CD14-positive monocyte (primary cell): ENCODE measurements at regions not wholly inside any gene's neighbourhood (a gene's known extent, or its start where the extent isn't known, plus 50 kb on each side); places are given as distances from the start of the nearest gene placed in this dataset.

Experiments used
- DNase-seq, 3 donors: peaks; one replicate each; pipeline ENCODE4 v3.0.0-alpha.2; 2011 to 2022
- H2AFZ ChIP-seq: 2 replicates; pipeline ENCODE4 v1.6.0; 2012; ENCODE audit warnings: mild to moderate bottlenecking, low read depth, low read length, inconsistent platforms; ENCODE audit not compliant: insufficient read depth, poor library complexity, severe bottlenecking
- H3K27ac ChIP-seq, 2 donors: 1 replicate in 1 of 2; 2 replicates in 1 of 2; pipeline ENCODE4 v1.5.1; 2012 to 2013; ENCODE audit warnings: low read length in 2 of 2, control low read depth in 1 of 2, inconsistent platforms in 1 of 2, low read depth in 1 of 2, mild to moderate bottlenecking in 1 of 2
- H3K27me3 ChIP-seq, 2 donors: one replicate each; pipeline versions ENCODE4 v1.6.0 to v1.6.1; 2011 to 2013; ENCODE audit warnings: low read length in 2 of 2; ENCODE audit not compliant: control insufficient read depth in 2 of 2, insufficient read depth in 2 of 2
- H3K36me3 ChIP-seq, 2 donors: replicated peaks in 1 of 2; 1 replicate in 1 of 2; 2 replicates in 1 of 2; pipeline versions ENCODE4 v1.5.1 to v1.6.1; 2012 to 2013; ENCODE audit warnings: low read length in 2 of 2, control low read depth in 1 of 2, inconsistent platforms in 1 of 2, mild to moderate bottlenecking in 1 of 2; ENCODE audit not compliant: insufficient read depth in 2 of 2, control insufficient read depth in 1 of 2
- H3K4me1 ChIP-seq, 2 donors: 1 replicate in 1 of 2; 2 replicates in 1 of 2; pipeline versions ENCODE4 v1.5.1 to v1.6.1; 2012 to 2013; ENCODE audit warnings: low read length in 2 of 2, control low read depth in 1 of 2, inconsistent platforms in 1 of 2, mild to moderate bottlenecking in 1 of 2, moderate library complexity in 1 of 2; ENCODE audit not compliant: insufficient read depth in 2 of 2, control insufficient read depth in 1 of 2
- H3K4me2 ChIP-seq: replicated peaks from 2 replicates; pipeline ENCODE3; 2012; ENCODE audit warnings: low read length, moderate library complexity, mild to moderate bottlenecking; ENCODE audit not compliant: poor library complexity, severe bottlenecking; ENCODE audit errors: extremely low read depth
- H3K4me3 ChIP-seq, 3 experiments: fragments of 200-600 bp in 1 of 3; sonication (generic) in 1 of 3; replicated peaks in 1 of 3; 1 replicate in 2 of 3; 2 replicates in 1 of 3; pipeline ENCODE4 v1.5.1; 2011 to 2013; ENCODE audit warnings: low read length in 3 of 3, mild to moderate bottlenecking in 3 of 3, control low read depth in 2 of 3, low read depth in 2 of 3, inconsistent platforms in 1 of 3, moderate library complexity in 1 of 3
- H3K79me2 ChIP-seq: 2 replicates; pipeline ENCODE4 v1.6.0; 2012; ENCODE audit warnings: mild to moderate bottlenecking, control low read depth, inconsistent platforms, low read length, moderate library complexity; ENCODE audit not compliant: insufficient read depth
- H3K9ac ChIP-seq: 2 replicates; pipeline ENCODE4 v1.6.0; 2017; ENCODE audit warnings: low read length, mild to moderate bottlenecking; ENCODE audit not compliant: insufficient read depth, poor library complexity, severe bottlenecking
- H3K9me3 ChIP-seq, 2 donors: replicated peaks in 1 of 2; 1 replicate in 1 of 2; 2 replicates in 1 of 2; pipeline versions ENCODE4 v1.5.1 to v1.6.1; 2012 to 2013; ENCODE audit warnings: low read length in 2 of 2, control low read depth in 1 of 2; ENCODE audit not compliant: control insufficient read depth in 1 of 2, insufficient read depth in 1 of 2
- H4K20me1 ChIP-seq: 2 replicates; pipeline ENCODE4 v1.6.0; 2012; ENCODE audit warnings: mild to moderate bottlenecking, low read length, control low read depth, moderate library complexity; ENCODE audit not compliant: insufficient read depth
- H3K27ac Mint-ChIP-seq, 7 donors: one replicate each; pipeline ENCODE4 v1.8.0; 2020; ENCODE audit warnings: mild to moderate bottlenecking in 7 of 7, mixed read lengths in 7 of 7, moderate library complexity in 6 of 7, inconsistent platforms in 2 of 7
- H3K27me3 Mint-ChIP-seq, 3 donors: one replicate each; pipeline ENCODE4 v1.8.0; 2021 to 2022; ENCODE audit warnings: low read depth in 3 of 3, mild to moderate bottlenecking in 3 of 3, mixed read lengths in 3 of 3, moderate library complexity in 3 of 3, inconsistent platforms in 1 of 3
- H3K36me3 Mint-ChIP-seq, 2 donors: one replicate each; pipeline ENCODE4 v1.8.0; 2020; ENCODE audit warnings: mixed read lengths in 2 of 2, inconsistent platforms in 1 of 2, mild to moderate bottlenecking in 1 of 2
- H3K4me1 Mint-ChIP-seq: one replicate; pipeline ENCODE4 v1.8.0; 2020; ENCODE audit warnings: mild to moderate bottlenecking, mixed read lengths
- H3K4me3 Mint-ChIP-seq, 2 donors: one replicate each; pipeline ENCODE4 v1.8.0; 2020; ENCODE audit warnings: mild to moderate bottlenecking in 2 of 2, mixed read lengths in 2 of 2, moderate library complexity in 1 of 2
- H3K9me3 Mint-ChIP-seq, 7 donors: one replicate each; pipeline ENCODE4 v1.8.0; 2020 to 2022; ENCODE audit warnings: mixed read lengths in 7 of 7, mild to moderate bottlenecking in 6 of 7, moderate library complexity in 6 of 7, inconsistent platforms in 2 of 7
- CTCF ChIP-seq: fragments of 200-600 bp; IDR thresholded peaks from one replicate; pipeline ENCODE4 v1.8.0; 2022; ENCODE audit warnings: antibody characterized with exemption, mild to moderate bottlenecking
- WGBS: methylation state at CpG from one replicate; pipeline ENCODE4 v1.1.5; 2013; ENCODE audit warnings: missing lambda C conversion rate; ENCODE audit not compliant: insufficient coverage; 5-methylcytosine and 5-hydroxymethylcytosine counted together
- intact Hi-C, 2 donors: fragments of 100-400 bp; cut with micrococcal nuclease; formaldehyde crosslinking; loops; one replicate each; pipeline versions ENCODE4 v1.15.0 to v1.15.1; 2023

- H3K4me1 Mint-ChIP-seq: peaks cover 3% of the 10 kb centered on the region
- H3K4me3 Mint-ChIP-seq: no peak overlapping the region
- H3K36me3 Mint-ChIP-seq: no peaks in the 10 kb centered on the region
- no peak overlapping the region for H3K4me3 ChIP-seq
- H3K9me3 ChIP-seq: no peaks in the 10 kb centered on the region
- H3K27ac Mint-ChIP-seq: peak overlapping the region in 1 of 7 donors; percentile 52
- H3K9ac ChIP-seq: no peak overlapping the region
- 88% methylated on average over 2 of the region's 6 CpGs for WGBS
- H2AFZ ChIP-seq: no peak overlapping the region
- no peaks in the 10 kb centered on the region for H3K27me3 ChIP-seq
- DNase-seq: no peak
- H3K4me1 ChIP-seq: no peaks in the 10 kb centered on the region
- no peak overlapping the region for H3K4me2 ChIP-seq
- H3K27me3 Mint-ChIP-seq: peaks cover 5 to 17% (median 7%) of the 10 kb centered on the region in 3 donors
- peaks cover 0 to 1% (median 0%) of the 10 kb centered on the region in 7 donors for H3K9me3 Mint-ChIP-seq
- no peak overlapping the region for H3K27ac ChIP-seq
- TF ChIP-seq CTCF: no peak
- H4K20me1 ChIP-seq: no peaks in the 10 kb centered on the region
- no peaks in the 10 kb centered on the region for H3K79me2 ChIP-seq
- no peaks in the 10 kb centered on the region for H3K36me3 ChIP-seq
- intact Hi-C loops: loop anchor here in 1 of 2 donors (5.0 kb wide), 1 partner anchor 713 kb away; no protein-coding TSS in a partner anchor
Observed at GRCh38 chr2:236348976-236349375, 84.8 kb upstream of the ASB18 start.

GRCh38 chr2:236350426-236350825 lies 86.2 kb upstream of the ASB18 start:
- H3K27me3 ChIP-seq: no peaks in the 10 kb centered on the region
- no peaks in the 10 kb centered on the region for H3K9me3 ChIP-seq
- no peak for DNase-seq
- no peaks in the 10 kb centered on the region for H4K20me1 ChIP-seq
- H3K36me3 ChIP-seq: no peaks in the 10 kb centered on the region
- H3K4me1 ChIP-seq: no peaks in the 10 kb centered on the region
- Mint-ChIP-seq H3K27me3 (peaks cover 5 to 15% (median 7%) of the 10 kb centered on the region in 3 donors), H3K27ac (no peak overlapping the region), H3K36me3 (no peaks in the 10 kb centered on the region), H3K4me3 (no peak overlapping the region), H3K4me1 (peaks cover 3% of the 10 kb centered on the region), H3K9me3 (peaks cover 0 to 1% (median 0%) of the 10 kb centered on the region in 7 donors)
- H3K79me2 ChIP-seq: no peaks in the 10 kb centered on the region
- H3K27ac ChIP-seq: no peak overlapping the region
- no peak overlapping the region for H3K9ac ChIP-seq
- H2AFZ ChIP-seq: no peak overlapping the region
- H3K4me2 ChIP-seq: no peak overlapping the region
- intact Hi-C loops: loop anchor here in 1 of 2 donors (5.0 kb wide), 1 partner anchor 722 kb away; no protein-coding TSS in a partner anchor
- WGBS: 96% methylated on average over 8 of the region's 10 CpGs
- no peak for TF ChIP-seq CTCF
- no peak overlapping the region for H3K4me3 ChIP-seq
